ENCODE measurements at regions not wholly inside any gene's neighbourhood (a gene's known extent, or its start where the extent isn't known, plus 50 kb on each side); places are given as distances from the start of the nearest gene placed in this dataset.

DNA sequence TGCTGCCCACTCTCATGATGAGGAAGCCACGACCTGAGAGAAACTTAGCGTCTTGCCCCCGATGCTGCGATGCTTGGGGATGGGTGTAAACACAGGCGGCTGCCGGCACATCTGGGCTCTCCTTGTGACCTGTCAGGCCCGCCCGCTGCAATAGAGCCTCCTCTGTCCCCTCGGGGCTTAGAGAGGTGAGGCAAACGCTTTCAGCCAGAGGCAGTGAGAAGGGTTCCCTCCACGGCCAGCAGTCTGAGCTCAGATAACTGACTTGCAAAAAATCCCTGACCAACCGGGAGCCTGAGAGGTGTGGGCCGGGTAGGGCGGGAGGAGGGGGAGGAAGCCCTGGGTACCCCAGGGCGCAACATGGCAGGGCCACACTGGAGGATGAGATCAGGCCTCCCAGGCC, 260.6 kb downstream of the C16orf95 start:
- 62 to 75% (median 66%) methylated on average over 15 of the region's 15 CpGs for WGBS, 3 donors
- no peak overlapping the region for H3K4me3 ChIP-seq (ENCODE audit: low read depth in 1 of 3, low read length in 3 of 3)

DNA sequence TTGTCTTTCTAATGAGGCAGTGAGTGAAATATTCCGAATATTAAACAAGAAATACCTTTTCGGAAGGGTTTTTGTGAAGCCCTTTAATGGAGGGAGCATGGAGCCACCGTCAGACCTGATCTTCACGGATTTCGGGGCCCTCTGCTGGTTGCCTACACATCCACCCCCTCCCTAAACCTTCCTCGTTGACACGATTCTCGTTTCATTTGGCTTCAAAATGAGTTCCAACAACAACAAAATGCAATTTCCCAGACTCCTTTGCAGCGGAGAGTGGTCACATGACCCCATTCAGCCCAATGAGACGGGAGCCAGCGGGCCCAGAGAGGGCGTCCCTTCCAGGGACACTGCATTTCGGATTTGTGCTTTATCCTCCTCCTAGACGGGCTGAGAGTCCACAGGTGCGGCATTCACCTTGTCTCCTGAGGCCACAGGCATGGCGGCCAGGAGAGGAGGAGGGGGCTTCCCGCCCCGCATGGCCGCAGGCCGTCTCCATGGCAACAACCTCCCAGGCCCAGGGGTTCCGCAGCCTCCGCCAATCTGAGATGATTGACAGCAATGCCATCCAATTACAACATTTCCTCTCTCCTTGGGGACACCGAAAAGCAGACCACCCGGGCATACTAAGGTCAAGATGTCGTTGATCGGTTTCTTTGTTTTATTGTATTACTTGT, 259.8 kb downstream of the C16orf95 start:
- Histone ChIP-seq H3K36me3 (ENCODE audit: control insufficient read depth in 3 of 3, insufficient read depth in 2 of 3, low read depth in 1 of 3, low read length in 3 of 3) (no peaks in the 10 kb centered on the region), H3K4me1 (ENCODE audit: control insufficient read depth in 3 of 3, insufficient read depth in 2 of 3, low read depth in 1 of 3, low read length in 2 of 3) (no peaks in the 10 kb centered on the region), H3K4me3 (ENCODE audit: low read depth in 1 of 3, low read length in 3 of 3) (no peak overlapping the region), H3K27ac (ENCODE audit: low read depth in 1 of 3, low read length in 2 of 3) (no peak overlapping the region), H3K9me3 (ENCODE audit: control insufficient read depth in 2 of 2, insufficient read depth in 1 of 2, low read depth in 1 of 2, low read length in 1 of 2) (peaks cover 0 to 12% of the 10 kb centered on the region in 2 donors), H3K27me3 (ENCODE audit: control insufficient read depth in 3 of 3, insufficient read depth in 3 of 3, low read length in 3 of 3) (peaks cover 0 to 12% (median 1%) of the 10 kb centered on the region in 3 donors)
- DNase-seq (no peak), FAIRE-seq (no peak)
- WGBS, 3 donors, result 82 to 88% (median 84%) methylated on average over 26 of the region's 26 CpGs

More for the DNA sequence above, 260.6 kb downstream of the C16orf95 start:
- Histone ChIP-seq H3K27me3 (ENCODE audit: control insufficient read depth in 3 of 3, insufficient read depth in 3 of 3, low read length in 3 of 3) (peaks cover 0 to 9% (median 1%) of the 10 kb centered on the region in 3 donors), H3K27ac (ENCODE audit: low read depth in 1 of 3, low read length in 2 of 3) (no peak overlapping the region), H3K4me1 (ENCODE audit: control insufficient read depth in 3 of 3, insufficient read depth in 2 of 3, low read depth in 1 of 3, low read length in 2 of 3) (no peaks in the 10 kb centered on the region), H3K9me3 (ENCODE audit: control insufficient read depth in 2 of 2, insufficient read depth in 1 of 2, low read depth in 1 of 2, low read length in 1 of 2) (peaks cover 0 to 12% of the 10 kb centered on the region in 2 donors), H3K36me3 (ENCODE audit: control insufficient read depth in 3 of 3, insufficient read depth in 2 of 3, low read depth in 1 of 3, low read length in 3 of 3) (no peaks in the 10 kb centered on the region)
- no peak for DNase-seq
- FAIRE-seq, result no peak

- Histone ChIP-seq H3K9me3 (ENCODE audit: control insufficient read depth in 2 of 2, insufficient read depth in 1 of 2, low read depth in 1 of 2, low read length in 1 of 2) (peaks cover 0 to 12% of the 10 kb centered on the region in 2 donors), H3K27me3 (ENCODE audit: control insufficient read depth in 3 of 3, insufficient read depth in 3 of 3, low read length in 3 of 3) (peaks cover 0 to 12% (median 1%) of the 10 kb centered on the region in 3 donors), H3K4me1 (ENCODE audit: control insufficient read depth in 3 of 3, insufficient read depth in 2 of 3, low read depth in 1 of 3, low read length in 2 of 3) (no peaks in the 10 kb centered on the region), H3K36me3 (ENCODE audit: control insufficient read depth in 3 of 3, insufficient read depth in 2 of 3, low read depth in 1 of 3, low read length in 3 of 3) (no peaks in the 10 kb centered on the region), H3K4me3 (ENCODE audit: low read depth in 1 of 3, low read length in 3 of 3) (no peak overlapping the region), H3K27ac (ENCODE audit: low read depth in 1 of 3, low read length in 2 of 3) (no peak overlapping the region)
- DNase-seq (no peak), FAIRE-seq (no peak)
- WGBS, 3 donors, result 74 to 92% (median 82%) methylated on average over 19 to 26 of the region's 26 CpGs
These were observed 259.1 kb downstream of the C16orf95 start for GRCh38 chr16:87057951-87058560.

- no peak for FAIRE-seq
- H3K4me3 ChIP-seq (ENCODE audit: low read depth in 1 of 3, low read length in 3 of 3), result no peak overlapping the region
- H3K9me3 ChIP-seq (ENCODE audit: control insufficient read depth in 2 of 2, insufficient read depth in 1 of 2, low read depth in 1 of 2, low read length in 1 of 2), result peaks cover 0 to 7% of the 10 kb centered on the region in 2 donors
- no peaks in the 10 kb centered on the region for H3K36me3 ChIP-seq (ENCODE audit: control insufficient read depth in 3 of 3, insufficient read depth in 2 of 3, low read depth in 1 of 3, low read length in 3 of 3)
- peaks cover 0 to 6% (median 1%) of the 10 kb centered on the region in 3 donors for H3K27me3 ChIP-seq (ENCODE audit: control insufficient read depth in 3 of 3, insufficient read depth in 3 of 3, low read length in 3 of 3)
- H3K4me1 ChIP-seq (ENCODE audit: control insufficient read depth in 3 of 3, insufficient read depth in 2 of 3, low read depth in 1 of 3, low read length in 2 of 3), result no peaks in the 10 kb centered on the region
- no peak overlapping the region for H3K27ac ChIP-seq (ENCODE audit: low read depth in 1 of 3, low read length in 2 of 3)
- no peak for DNase-seq
- WGBS, 3 donors, result 90 to 96% (median 96%) methylated on average over 17 of the region's 17 CpGs
These were observed 258.4 kb downstream of the C16orf95 start for GRCh38 chr16:87058728-87059250.

GRCh38 chr16:87060034-87060986, 256.9 kb downstream of the C16orf95 start:
- Histone ChIP-seq H3K27me3 (ENCODE audit: control insufficient read depth in 3 of 3, insufficient read depth in 3 of 3, low read length in 3 of 3) (peaks cover 0 to 3% (median 2%) of the 10 kb centered on the region in 3 donors), H3K9me3 (ENCODE audit: control insufficient read depth in 2 of 2, insufficient read depth in 1 of 2, low read depth in 1 of 2, low read length in 1 of 2) (no peaks in the 10 kb centered on the region), H3K36me3 (ENCODE audit: control insufficient read depth in 3 of 3, insufficient read depth in 2 of 3, low read depth in 1 of 3, low read length in 3 of 3) (no peaks in the 10 kb centered on the region), H3K4me3 (ENCODE audit: low read depth in 1 of 3, low read length in 3 of 3) (no peak overlapping the region), H3K4me1 (ENCODE audit: control insufficient read depth in 3 of 3, insufficient read depth in 2 of 3, low read depth in 1 of 3, low read length in 2 of 3) (no peaks in the 10 kb centered on the region), H3K27ac (ENCODE audit: low read depth in 1 of 3, low read length in 2 of 3) (no peak overlapping the region)
- FAIRE-seq (no peak), DNase-seq (no peak)
- WGBS, 3 donors, result 44 to 49% (median 46%) methylated on average over 16 of the region's 16 CpGs

GRCh38 chr16:87061243-87061920, 255.8 kb downstream of the C16orf95 start:
- Histone ChIP-seq H3K36me3 (ENCODE audit: control insufficient read depth in 3 of 3, insufficient read depth in 2 of 3, low read depth in 1 of 3, low read length in 3 of 3) (no peaks in the 10 kb centered on the region), H3K9me3 (ENCODE audit: control insufficient read depth in 2 of 2, insufficient read depth in 1 of 2, low read depth in 1 of 2, low read length in 1 of 2) (no peaks in the 10 kb centered on the region), H3K4me1 (ENCODE audit: control insufficient read depth in 3 of 3, insufficient read depth in 2 of 3, low read depth in 1 of 3, low read length in 2 of 3) (no peaks in the 10 kb centered on the region), H3K27ac (ENCODE audit: low read depth in 1 of 3, low read length in 2 of 3) (no peak overlapping the region), H3K27me3 (ENCODE audit: control insufficient read depth in 3 of 3, insufficient read depth in 3 of 3, low read length in 3 of 3) (peaks cover 0 to 3% (median 2%) of the 10 kb centered on the region in 3 donors), H3K4me3 (ENCODE audit: low read depth in 1 of 3, low read length in 3 of 3) (no peak overlapping the region)
- DNase-seq (no peak), FAIRE-seq (no peak)
- WGBS, 3 donors, result 43 to 60% (median 44%) methylated on average over 5 of the region's 5 CpGs

- Histone ChIP-seq H3K9me3 (ENCODE audit: control insufficient read depth in 2 of 2, insufficient read depth in 1 of 2, low read depth in 1 of 2, low read length in 1 of 2) (no peaks in the 10 kb centered on the region), H3K4me3 (ENCODE audit: low read depth in 1 of 3, low read length in 3 of 3) (no peak overlapping the region), H3K27me3 (ENCODE audit: control insufficient read depth in 3 of 3, insufficient read depth in 3 of 3, low read length in 3 of 3) (peaks cover 0 to 5% (median 2%) of the 10 kb centered on the region in 3 donors), H3K36me3 (ENCODE audit: control insufficient read depth in 3 of 3, insufficient read depth in 2 of 3, low read depth in 1 of 3, low read length in 3 of 3) (no peaks in the 10 kb centered on the region), H3K4me1 (ENCODE audit: control insufficient read depth in 3 of 3, insufficient read depth in 2 of 3, low read depth in 1 of 3, low read length in 2 of 3) (no peaks in the 10 kb centered on the region), H3K27ac (ENCODE audit: low read depth in 1 of 3, low read length in 2 of 3) (no peak overlapping the region)
- DNase-seq, result peak; percentile 50 to 77
- no peak for FAIRE-seq
- 44 to 46% (median 44%) methylated on average over 26 of the region's 26 CpGs for WGBS, 3 donors
These were observed 254.4 kb downstream of the C16orf95 start for GRCh38 chr16:87062569-87063442.

All from small intestine (tissue), 7 donors.